ENCODE measurements at regions not wholly inside any gene's neighbourhood (a gene's known extent, or its start where the extent isn't known, plus 50 kb on each side); places are given as distances from the start of the nearest gene placed in this dataset.

GRCh38 chr9:16243798-16244197 lies 626.7 kb downstream of the BNC2 start:
- DNase-seq (ENCODE audit: low spot score), result no peak
- no peaks in the 10 kb centered on the region for H3K79me2 ChIP-seq (ENCODE audit: insufficient read depth, low read depth, low read length)
- H3K4me1 ChIP-seq (ENCODE audit: insufficient read depth, low read length, poor library complexity, severe bottlenecking), result no peaks in the 10 kb centered on the region
- H2AFZ ChIP-seq (ENCODE audit: low read length), result no peak overlapping the region
- H3K9me3 ChIP-seq (ENCODE audit: low read length), result no peaks in the 10 kb centered on the region
- intact Hi-C loops (cut with micrococcal nuclease; ENCODE audit: unreplicated experiment), result no loop called here
- no peak overlapping the region for H3K4me2 ChIP-seq (ENCODE audit: low read length)
- TF ChIP-seq, protein P1, sequence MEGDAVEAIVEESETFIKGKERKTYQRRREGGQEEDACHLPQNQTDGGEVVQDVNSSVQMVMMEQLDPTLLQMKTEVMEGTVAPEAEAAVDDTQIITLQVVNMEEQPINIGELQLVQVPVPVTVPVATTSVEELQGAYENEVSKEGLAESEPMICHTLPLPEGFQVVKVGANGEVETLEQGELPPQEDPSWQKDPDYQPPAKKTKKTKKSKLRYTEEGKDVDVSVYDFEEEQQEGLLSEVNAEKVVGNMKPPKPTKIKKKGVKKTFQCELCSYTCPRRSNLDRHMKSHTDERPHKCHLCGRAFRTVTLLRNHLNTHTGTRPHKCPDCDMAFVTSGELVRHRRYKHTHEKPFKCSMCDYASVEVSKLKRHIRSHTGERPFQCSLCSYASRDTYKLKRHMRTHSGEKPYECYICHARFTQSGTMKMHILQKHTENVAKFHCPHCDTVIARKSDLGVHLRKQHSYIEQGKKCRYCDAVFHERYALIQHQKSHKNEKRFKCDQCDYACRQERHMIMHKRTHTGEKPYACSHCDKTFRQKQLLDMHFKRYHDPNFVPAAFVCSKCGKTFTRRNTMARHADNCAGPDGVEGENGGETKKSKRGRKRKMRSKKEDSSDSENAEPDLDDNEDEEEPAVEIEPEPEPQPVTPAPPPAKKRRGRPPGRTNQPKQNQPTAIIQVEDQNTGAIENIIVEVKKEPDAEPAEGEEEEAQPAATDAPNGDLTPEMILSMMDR (conservative IDR thresholded peaks at IDR 0.05; ENCODE audit: low read length), result no peak
- no peak for TF ChIP-seq EZH2phosphoT487 (IDR thresholded peaks at IDR 0.05; ENCODE audit: borderline replicate concordance, low read depth, low read length)
- no TSS peak for BruUV-seq (replicated peaks)
- POLR2A ChIA-PET, result no interaction called here
- no peaks in the 10 kb centered on the region for H4K20me1 ChIP-seq (ENCODE audit: insufficient read depth, low read length)
- CTCF ChIA-PET (ENCODE audit: unreplicated experiment), result no interaction called here
- no peaks in the 10 kb centered on the region for H3K9me2 ChIP-seq (ENCODE audit: insufficient read depth, low read length)
- no peak overlapping the region for H3K27ac ChIP-seq (ENCODE audit: low read depth, low read length, poor library complexity, severe bottlenecking)
- no peaks in the 10 kb centered on the region for H3K36me3 ChIP-seq (ENCODE audit: insufficient read depth, low read length)
- H3K4me3 ChIP-seq (ENCODE audit: low read depth, low read length, poor library complexity, severe bottlenecking), result no peak overlapping the region

GRCh38 chr9:16245756-16246440 lies 624.6 kb downstream of the BNC2 start:
- TF ChIP-seq EZH2phosphoT487 (IDR thresholded peaks at IDR 0.05; ENCODE audit: borderline replicate concordance, low read depth, low read length), result no peak
- TF ChIP-seq, protein P1 (conservative IDR thresholded peaks at IDR 0.05; ENCODE audit: low read length), result no peak
- Histone ChIP-seq H3K27ac (ENCODE audit: low read depth, low read length, poor library complexity, severe bottlenecking) (no peak overlapping the region), H3K9me3 (ENCODE audit: low read length) (no peaks in the 10 kb centered on the region), H4K20me1 (ENCODE audit: insufficient read depth, low read length) (no peaks in the 10 kb centered on the region), H3K9me2 (ENCODE audit: insufficient read depth, low read length) (no peaks in the 10 kb centered on the region), H3K79me2 (ENCODE audit: insufficient read depth, low read depth, low read length) (no peaks in the 10 kb centered on the region), H3K4me3 (ENCODE audit: low read depth, low read length, poor library complexity, severe bottlenecking) (no peak overlapping the region), H3K4me2 (ENCODE audit: low read length) (no peak overlapping the region), H3K4me1 (ENCODE audit: insufficient read depth, low read length, poor library complexity, severe bottlenecking) (no peaks in the 10 kb centered on the region), H2AFZ (ENCODE audit: low read length) (no peak overlapping the region), H3K36me3 (ENCODE audit: insufficient read depth, low read length) (no peaks in the 10 kb centered on the region)
- CTCF ChIA-PET (ENCODE audit: unreplicated experiment), result no interaction called here
- no peak for DNase-seq (ENCODE audit: low spot score)
- POLR2A ChIA-PET, result no interaction called here
- intact Hi-C loops (cut with micrococcal nuclease; ENCODE audit: unreplicated experiment), result no loop called here
- BruUV-seq (replicated peaks), result no TSS peak

GRCh38 chr9:16246785-16247184 lies 623.7 kb downstream of the BNC2 start:
- Histone ChIP-seq H3K79me2 (ENCODE audit: insufficient read depth, low read depth, low read length) (no peaks in the 10 kb centered on the region), H4K20me1 (ENCODE audit: insufficient read depth, low read length) (no peaks in the 10 kb centered on the region), H3K4me1 (ENCODE audit: insufficient read depth, low read length, poor library complexity, severe bottlenecking) (no peaks in the 10 kb centered on the region), H3K36me3 (ENCODE audit: insufficient read depth, low read length) (no peaks in the 10 kb centered on the region), H3K4me2 (ENCODE audit: low read length) (no peak overlapping the region), H3K27ac (ENCODE audit: low read depth, low read length, poor library complexity, severe bottlenecking) (no peak overlapping the region), H3K9me2 (ENCODE audit: insufficient read depth, low read length) (no peaks in the 10 kb centered on the region), H3K4me3 (ENCODE audit: low read depth, low read length, poor library complexity, severe bottlenecking) (no peak overlapping the region), H2AFZ (ENCODE audit: low read length) (no peak overlapping the region), H3K9me3 (ENCODE audit: low read length) (no peaks in the 10 kb centered on the region)
- ChIA-PET POLR2A (no interaction called here), CTCF (ENCODE audit: unreplicated experiment) (no interaction called here)
- TF ChIP-seq, protein P1 (conservative IDR thresholded peaks at IDR 0.05; ENCODE audit: low read length), result no peak
- TF ChIP-seq EZH2phosphoT487 (IDR thresholded peaks at IDR 0.05; ENCODE audit: borderline replicate concordance, low read depth, low read length), result no peak
- no TSS peak for BruUV-seq (replicated peaks)
- intact Hi-C loops (cut with micrococcal nuclease; ENCODE audit: unreplicated experiment), result no loop called here
- no peak for DNase-seq (ENCODE audit: low spot score)
